OCI-LY3 (cell line): ENCODE measurements at regions not wholly inside any gene's neighbourhood (a gene's known extent, or its start where the extent isn't known, plus 50 kb on each side); places are given as distances from the start of the nearest gene placed in this dataset.

ENCODE experiments used
- CTCF ChIP-seq: fragments of 200-600, 300-600 bp; sonication (generic); IDR thresholded peaks from 2 replicates; pipeline ENCODE4 v1.5.1; 2014; ENCODE audit warnings: antibody characterized with exemption, low read length, low read depth
- EZH2phosphoT487 ChIP-seq: fragments of 200-600 bp; shearing (Covaris generic); IDR thresholded peaks from 2 replicates; pipeline ENCODE4 v1.6.1; 2018; ENCODE audit warnings: antibody characterized with exemption, mixed run types, low read depth

- TF ChIP-seq CTCF = no peak
- no peak for TF ChIP-seq EZH2phosphoT487
These were observed 234.4 kb downstream of the SIM1 start for GRCh38 chr6:100230115-100230952.
